ENCODE measurements at regions not wholly inside any gene's neighbourhood (a gene's known extent, or its start where the extent isn't known, plus 50 kb on each side); places are given as distances from the start of the nearest gene placed in this dataset.

- H3K4me1 ChIP-seq, result peaks cover 8% of the 10 kb centered on the region
- intact Hi-C loops (cut with DNase I), result no loop called here
Measured at GRCh38 chr9:106700676-106701075, 162.3 kb upstream of the ZNF462 start.

GRCh38 chr9:106701611-106702010 is 161.4 kb upstream of the ZNF462 start:
- ATAC-seq (no peak), DNase-seq (no peak)
- Histone ChIP-seq H3K4me3 (no peak overlapping the region), H3K4me1 (peaks cover 8% of the 10 kb centered on the region), H3K9me3 (no peaks in the 10 kb centered on the region), H3K36me3 (replicated peaks in 1 of 2; ENCODE audit: insufficient read depth in 1 of 2, low read depth in 2 of 2) (no peaks in the 10 kb centered on the region), H3K27ac (no peak overlapping the region), H3K27me3 (no peaks in the 10 kb centered on the region)
- intact Hi-C loops (cut with DNase I), result no loop called here
- TF ChIP-seq CTCF (IDR thresholded peaks at IDR 0.05) (no peak), POLR2A (IDR thresholded peaks at IDR 0.05) (no peak)
- 82 to 97% methylated on average over 1 of the region's 1 CpG for WGBS, 2 donors

More at GRCh38 chr9:106700676-106701075, 162.3 kb upstream of the ZNF462 start:
- ATAC-seq (no peak), DNase-seq (no peak)
- Histone ChIP-seq H3K36me3 (replicated peaks in 1 of 2; ENCODE audit: insufficient read depth in 1 of 2, low read depth in 2 of 2) (no peaks in the 10 kb centered on the region), H3K27ac (no peak overlapping the region), H3K4me3 (no peak overlapping the region), H3K9me3 (no peaks in the 10 kb centered on the region), H3K27me3 (no peaks in the 10 kb centered on the region)
- TF ChIP-seq POLR2A (IDR thresholded peaks at IDR 0.05) (no peak), CTCF (IDR thresholded peaks at IDR 0.05) (no peak)

GRCh38 chr9:106704056-106704615 is 158.8 kb upstream of the ZNF462 start:
- WGBS, 2 donors, result 71 to 76% methylated on average over 5 of the region's 5 CpGs
- no peak for ATAC-seq
- intact Hi-C loops (cut with DNase I), result no loop called here

GRCh38 chr9:106707291-106707690 is 155.7 kb upstream of the ZNF462 start:
- intact Hi-C loops (cut with DNase I), result no loop called here

More at GRCh38 chr9:106704056-106704615, 158.8 kb upstream of the ZNF462 start:
- H3K4me3 ChIP-seq, result no peak overlapping the region
- no peak for DNase-seq
- no peaks in the 10 kb centered on the region for H3K4me1 ChIP-seq
- no peaks in the 10 kb centered on the region for H3K27me3 ChIP-seq
- H3K9me3 ChIP-seq, result no peaks in the 10 kb centered on the region
- no peaks in the 10 kb centered on the region for H3K36me3 ChIP-seq (replicated peaks in 1 of 2; ENCODE audit: insufficient read depth in 1 of 2, low read depth in 2 of 2)
- no peak overlapping the region for H3K27ac ChIP-seq
- TF ChIP-seq CTCF (IDR thresholded peaks at IDR 0.05), result no peak
- no peak for TF ChIP-seq POLR2A (IDR thresholded peaks at IDR 0.05)

More at GRCh38 chr9:106707291-106707690, 155.7 kb upstream of the ZNF462 start:
- Histone ChIP-seq H3K27ac (no peak overlapping the region), H3K27me3 (no peaks in the 10 kb centered on the region), H3K36me3 (replicated peaks in 1 of 2; ENCODE audit: insufficient read depth in 1 of 2, low read depth in 2 of 2) (no peaks in the 10 kb centered on the region), H3K4me3 (no peak overlapping the region), H3K9me3 (no peaks in the 10 kb centered on the region), H3K4me1 (no peaks in the 10 kb centered on the region)
- no peak for ATAC-seq
- WGBS, 2 donors, result 84 to 85% methylated on average over 1 of the region's 1 CpG
- no peak for TF ChIP-seq CTCF (IDR thresholded peaks at IDR 0.05)
- TF ChIP-seq POLR2A (IDR thresholded peaks at IDR 0.05), result no peak
- no peak for DNase-seq
